ENCODE measurements at regions not wholly inside any gene's neighbourhood (a gene's known extent, or its start where the extent isn't known, plus 50 kb on each side); places are given as distances from the start of the nearest gene placed in this dataset.

DNA sequence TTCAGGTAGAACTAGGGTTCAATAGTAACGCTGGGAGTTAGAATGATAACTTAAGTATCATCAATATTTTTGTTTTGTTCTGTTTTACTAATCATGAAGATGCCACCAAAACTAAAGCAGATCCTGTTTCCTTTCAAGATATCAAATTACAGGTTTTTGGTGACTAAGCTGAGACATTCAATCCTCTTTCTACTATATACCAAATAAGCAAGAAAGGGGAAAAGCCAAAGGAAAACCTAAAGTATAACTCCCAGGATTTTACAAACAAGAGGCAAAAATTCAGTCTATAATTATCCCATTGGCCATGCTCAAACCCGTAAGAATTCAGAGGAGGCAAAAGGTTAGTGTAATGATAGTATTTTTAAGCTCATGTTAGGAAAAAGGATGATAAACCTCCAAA lies 175.2 kb upstream of the CCDC150 start:
- WGBS (ENCODE audit: insufficient coverage), result no CpG with 5 or more reads among the region's 2 CpGs
- no peaks in the 10 kb centered on the region for H3K79me2 ChIP-seq (ENCODE audit: insufficient read depth, low read length)
- peaks cover 0 to 5% (median 1%) of the 10 kb centered on the region in 7 donors for H3K9me3 Mint-ChIP-seq
- peaks cover 2% of the 10 kb centered on the region for H3K4me1 Mint-ChIP-seq
- H2AFZ ChIP-seq (ENCODE audit: insufficient read depth, low read depth, low read length, poor library complexity, severe bottlenecking), result no peak overlapping the region
- H3K27me3 ChIP-seq (ENCODE audit: control insufficient read depth in 2 of 2, insufficient read depth in 2 of 2, low read length in 2 of 2), result peaks cover 6 to 11% of the 10 kb centered on the region in 2 donors
- no peak overlapping the region for H3K4me3 Mint-ChIP-seq
- H3K27ac ChIP-seq (ENCODE audit: low read depth in 1 of 2, low read length in 2 of 2), result no peak overlapping the region
- no peaks in the 10 kb centered on the region for H4K20me1 ChIP-seq (ENCODE audit: insufficient read depth, low read length)
- H3K4me2 ChIP-seq (replicated peaks; ENCODE audit: extremely low read depth, low read length, poor library complexity, severe bottlenecking), result no peak overlapping the region
- intact Hi-C loops (cut with micrococcal nuclease), result no loop called here
- no peak for DNase-seq
- no peak overlapping the region for H3K4me3 ChIP-seq (replicated peaks in 1 of 3; ENCODE audit: low read depth in 2 of 3, low read length in 3 of 3)
- TF ChIP-seq, protein P1, sequence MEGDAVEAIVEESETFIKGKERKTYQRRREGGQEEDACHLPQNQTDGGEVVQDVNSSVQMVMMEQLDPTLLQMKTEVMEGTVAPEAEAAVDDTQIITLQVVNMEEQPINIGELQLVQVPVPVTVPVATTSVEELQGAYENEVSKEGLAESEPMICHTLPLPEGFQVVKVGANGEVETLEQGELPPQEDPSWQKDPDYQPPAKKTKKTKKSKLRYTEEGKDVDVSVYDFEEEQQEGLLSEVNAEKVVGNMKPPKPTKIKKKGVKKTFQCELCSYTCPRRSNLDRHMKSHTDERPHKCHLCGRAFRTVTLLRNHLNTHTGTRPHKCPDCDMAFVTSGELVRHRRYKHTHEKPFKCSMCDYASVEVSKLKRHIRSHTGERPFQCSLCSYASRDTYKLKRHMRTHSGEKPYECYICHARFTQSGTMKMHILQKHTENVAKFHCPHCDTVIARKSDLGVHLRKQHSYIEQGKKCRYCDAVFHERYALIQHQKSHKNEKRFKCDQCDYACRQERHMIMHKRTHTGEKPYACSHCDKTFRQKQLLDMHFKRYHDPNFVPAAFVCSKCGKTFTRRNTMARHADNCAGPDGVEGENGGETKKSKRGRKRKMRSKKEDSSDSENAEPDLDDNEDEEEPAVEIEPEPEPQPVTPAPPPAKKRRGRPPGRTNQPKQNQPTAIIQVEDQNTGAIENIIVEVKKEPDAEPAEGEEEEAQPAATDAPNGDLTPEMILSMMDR (IDR thresholded peaks at IDR 0.05), result no peak
- no peaks in the 10 kb centered on the region for H3K9me3 ChIP-seq (replicated peaks in 1 of 2; ENCODE audit: control insufficient read depth in 1 of 2, insufficient read depth in 1 of 2, low read length in 2 of 2)
- H3K36me3 ChIP-seq (replicated peaks in 1 of 2; ENCODE audit: control insufficient read depth in 1 of 2, insufficient read depth in 2 of 2, low read length in 2 of 2), result no peaks in the 10 kb centered on the region
- no peak overlapping the region for H3K27ac Mint-ChIP-seq
- no peak overlapping the region for H3K9ac ChIP-seq (ENCODE audit: insufficient read depth, low read length, poor library complexity, severe bottlenecking)
- no peaks in the 10 kb centered on the region for H3K36me3 Mint-ChIP-seq
- H3K4me1 ChIP-seq (ENCODE audit: control insufficient read depth in 1 of 2, insufficient read depth in 2 of 2, low read length in 2 of 2), result no peaks in the 10 kb centered on the region
- peaks cover 15 to 18% (median 16%) of the 10 kb centered on the region in 3 donors for H3K27me3 Mint-ChIP-seq (ENCODE audit: low read depth in 3 of 3)

DNA sequence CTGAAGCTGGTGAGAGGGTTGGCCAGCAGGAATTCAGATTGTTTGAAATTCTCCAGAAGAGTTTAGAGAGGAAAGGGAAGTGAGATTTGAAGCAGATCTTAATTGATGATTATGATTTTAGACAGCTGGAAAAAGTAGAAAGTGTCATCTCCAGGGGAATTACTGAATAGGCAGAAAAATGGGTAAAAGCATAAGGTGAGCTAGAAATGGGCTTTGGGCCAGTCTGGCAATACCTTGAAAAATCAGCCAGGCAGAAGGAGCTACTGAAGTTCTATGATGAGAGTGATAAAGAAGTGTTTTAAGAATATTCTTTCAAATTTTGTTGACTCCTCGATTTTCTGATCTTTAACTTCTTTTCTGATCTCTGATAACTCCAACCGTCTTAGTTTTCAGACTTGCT lies 172.9 kb upstream of the CCDC150 start:
- WGBS (ENCODE audit: insufficient coverage), result 67% methylated on average over 1 of the region's 2 CpGs
- H3K36me3 ChIP-seq (replicated peaks in 1 of 2; ENCODE audit: control insufficient read depth in 1 of 2, insufficient read depth in 2 of 2, low read length in 2 of 2), result no peaks in the 10 kb centered on the region
- H3K4me1 Mint-ChIP-seq, result no peaks in the 10 kb centered on the region

More for the DNA sequence above, 172.9 kb upstream of the CCDC150 start:
- peaks cover 3 to 9% (median 8%) of the 10 kb centered on the region in 3 donors for H3K27me3 Mint-ChIP-seq (ENCODE audit: low read depth in 3 of 3)
- H3K27ac Mint-ChIP-seq, result no peak overlapping the region
- Histone ChIP-seq H3K27ac (ENCODE audit: low read depth in 1 of 2, low read length in 2 of 2) (no peak overlapping the region), H3K79me2 (ENCODE audit: insufficient read depth, low read length) (no peaks in the 10 kb centered on the region), H3K4me1 (ENCODE audit: control insufficient read depth in 1 of 2, insufficient read depth in 2 of 2, low read length in 2 of 2) (no peaks in the 10 kb centered on the region), H3K4me3 (replicated peaks in 1 of 3; ENCODE audit: low read depth in 2 of 3, low read length in 3 of 3) (no peak overlapping the region), H3K9ac (ENCODE audit: insufficient read depth, low read length, poor library complexity, severe bottlenecking) (no peak overlapping the region), H2AFZ (ENCODE audit: insufficient read depth, low read depth, low read length, poor library complexity, severe bottlenecking) (no peak overlapping the region), H3K9me3 (replicated peaks in 1 of 2; ENCODE audit: control insufficient read depth in 1 of 2, insufficient read depth in 1 of 2, low read length in 2 of 2) (no peaks in the 10 kb centered on the region), H4K20me1 (ENCODE audit: insufficient read depth, low read length) (no peaks in the 10 kb centered on the region), H3K27me3 (ENCODE audit: control insufficient read depth in 2 of 2, insufficient read depth in 2 of 2, low read length in 2 of 2) (peaks cover 0 to 3% of the 10 kb centered on the region in 2 donors), H3K4me2 (replicated peaks; ENCODE audit: extremely low read depth, low read length, poor library complexity, severe bottlenecking) (no peak overlapping the region)
- TF ChIP-seq, protein P1 (IDR thresholded peaks at IDR 0.05), result no peak
- no peak for DNase-seq
- no peak overlapping the region for H3K4me3 Mint-ChIP-seq
- H3K36me3 Mint-ChIP-seq, result no peaks in the 10 kb centered on the region
- H3K9me3 Mint-ChIP-seq, result peaks cover 0 to 3% (median 0%) of the 10 kb centered on the region in 7 donors
- intact Hi-C loops (cut with micrococcal nuclease), result no loop called here

Measured in CD14-positive monocyte (primary cell).